ENCODE measurements at regions not wholly inside any gene's neighbourhood (a gene's known extent, or its start where the extent isn't known, plus 50 kb on each side); places are given as distances from the start of the nearest gene placed in this dataset.

DNA sequence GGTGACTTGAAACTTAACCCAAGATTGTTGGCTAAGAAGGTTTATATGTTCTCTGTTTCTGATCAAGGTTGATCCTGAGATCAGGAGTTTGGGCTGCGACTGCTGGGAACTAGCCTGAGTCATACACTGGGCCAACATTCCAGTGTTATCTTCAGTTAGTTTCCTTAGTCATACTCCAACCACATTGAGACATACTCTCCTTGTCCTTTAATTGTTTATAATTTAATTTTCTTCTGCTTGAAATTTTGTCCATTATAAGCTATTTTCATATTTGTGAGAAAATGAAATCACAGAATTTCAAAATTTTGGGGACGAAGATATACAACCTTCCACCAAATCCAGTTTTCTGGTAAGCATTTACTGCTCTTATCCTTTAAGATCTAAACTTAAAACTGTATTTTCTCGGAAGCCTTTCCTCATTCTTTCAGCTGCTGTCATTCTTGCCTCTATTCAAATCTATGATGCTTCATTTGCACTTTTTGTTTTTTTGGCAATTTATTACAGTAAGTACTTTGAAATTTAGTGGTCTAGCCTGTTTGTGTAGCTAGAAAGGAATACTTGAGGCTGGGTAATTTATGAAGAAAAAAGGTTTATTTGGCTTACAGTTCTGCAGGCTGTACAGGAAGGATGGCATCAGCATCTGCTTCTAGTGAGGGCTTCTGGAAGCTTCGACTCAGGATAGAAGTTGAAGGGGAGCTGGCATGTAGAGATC lies 63.4 kb upstream of the POT1 start (continued):
- no peak for TF ChIP-seq SRF (CRISPR knock-in tag; IDR thresholded peaks at IDR 0.05)
- TF ChIP-seq MAFG (tag; conservative IDR thresholded peaks at IDR 0.05): peak; percentile 83
- peak; percentile 68 for TF ChIP-seq EP300 (IDR thresholded peaks at IDR 0.05; ENCODE audit: low read length)
- TF ChIP-seq POLR2AphosphoS2 (IDR thresholded peaks at IDR 0.05; ENCODE audit: low read length): no peak
- TF ChIP-seq, protein P1, sequence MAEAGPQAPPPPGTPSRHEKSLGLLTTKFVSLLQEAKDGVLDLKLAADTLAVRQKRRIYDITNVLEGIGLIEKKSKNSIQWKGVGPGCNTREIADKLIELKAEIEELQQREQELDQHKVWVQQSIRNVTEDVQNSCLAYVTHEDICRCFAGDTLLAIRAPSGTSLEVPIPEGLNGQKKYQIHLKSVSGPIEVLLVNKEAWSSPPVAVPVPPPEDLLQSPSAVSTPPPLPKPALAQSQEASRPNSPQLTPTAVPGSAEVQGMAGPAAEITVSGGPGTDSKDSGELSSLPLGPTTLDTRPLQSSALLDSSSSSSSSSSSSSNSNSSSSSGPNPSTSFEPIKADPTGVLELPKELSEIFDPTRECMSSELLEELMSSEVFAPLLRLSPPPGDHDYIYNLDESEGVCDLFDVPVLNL (CRISPR knock-in tag; IDR thresholded peaks at IDR 0.05; ENCODE audit: low read depth): no peak
- no peak for TF ChIP-seq ZNF431 (CRISPR knock-in tag; IDR thresholded peaks at IDR 0.05)
- no peak for TF ChIP-seq NR2F6 (CRISPR knock-in tag; IDR thresholded peaks at IDR 0.05)
- TF ChIP-seq, protein P2, sequence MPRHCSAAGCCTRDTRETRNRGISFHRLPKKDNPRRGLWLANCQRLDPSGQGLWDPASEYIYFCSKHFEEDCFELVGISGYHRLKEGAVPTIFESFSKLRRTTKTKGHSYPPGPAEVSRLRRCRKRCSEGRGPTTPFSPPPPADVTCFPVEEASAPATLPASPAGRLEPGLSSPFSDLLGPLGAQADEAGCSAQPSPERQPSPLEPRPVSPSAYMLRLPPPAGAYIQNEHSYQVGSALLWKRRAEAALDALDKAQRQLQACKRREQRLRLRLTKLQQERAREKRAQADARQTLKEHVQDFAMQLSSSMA (CRISPR knock-in tag; IDR thresholded peaks at IDR 0.05): no peak
- TF ChIP-seq CCAR2 (IDR thresholded peaks at IDR 0.05; ENCODE audit: low read depth, low read length): no peak
- TF ChIP-seq, protein P3, sequence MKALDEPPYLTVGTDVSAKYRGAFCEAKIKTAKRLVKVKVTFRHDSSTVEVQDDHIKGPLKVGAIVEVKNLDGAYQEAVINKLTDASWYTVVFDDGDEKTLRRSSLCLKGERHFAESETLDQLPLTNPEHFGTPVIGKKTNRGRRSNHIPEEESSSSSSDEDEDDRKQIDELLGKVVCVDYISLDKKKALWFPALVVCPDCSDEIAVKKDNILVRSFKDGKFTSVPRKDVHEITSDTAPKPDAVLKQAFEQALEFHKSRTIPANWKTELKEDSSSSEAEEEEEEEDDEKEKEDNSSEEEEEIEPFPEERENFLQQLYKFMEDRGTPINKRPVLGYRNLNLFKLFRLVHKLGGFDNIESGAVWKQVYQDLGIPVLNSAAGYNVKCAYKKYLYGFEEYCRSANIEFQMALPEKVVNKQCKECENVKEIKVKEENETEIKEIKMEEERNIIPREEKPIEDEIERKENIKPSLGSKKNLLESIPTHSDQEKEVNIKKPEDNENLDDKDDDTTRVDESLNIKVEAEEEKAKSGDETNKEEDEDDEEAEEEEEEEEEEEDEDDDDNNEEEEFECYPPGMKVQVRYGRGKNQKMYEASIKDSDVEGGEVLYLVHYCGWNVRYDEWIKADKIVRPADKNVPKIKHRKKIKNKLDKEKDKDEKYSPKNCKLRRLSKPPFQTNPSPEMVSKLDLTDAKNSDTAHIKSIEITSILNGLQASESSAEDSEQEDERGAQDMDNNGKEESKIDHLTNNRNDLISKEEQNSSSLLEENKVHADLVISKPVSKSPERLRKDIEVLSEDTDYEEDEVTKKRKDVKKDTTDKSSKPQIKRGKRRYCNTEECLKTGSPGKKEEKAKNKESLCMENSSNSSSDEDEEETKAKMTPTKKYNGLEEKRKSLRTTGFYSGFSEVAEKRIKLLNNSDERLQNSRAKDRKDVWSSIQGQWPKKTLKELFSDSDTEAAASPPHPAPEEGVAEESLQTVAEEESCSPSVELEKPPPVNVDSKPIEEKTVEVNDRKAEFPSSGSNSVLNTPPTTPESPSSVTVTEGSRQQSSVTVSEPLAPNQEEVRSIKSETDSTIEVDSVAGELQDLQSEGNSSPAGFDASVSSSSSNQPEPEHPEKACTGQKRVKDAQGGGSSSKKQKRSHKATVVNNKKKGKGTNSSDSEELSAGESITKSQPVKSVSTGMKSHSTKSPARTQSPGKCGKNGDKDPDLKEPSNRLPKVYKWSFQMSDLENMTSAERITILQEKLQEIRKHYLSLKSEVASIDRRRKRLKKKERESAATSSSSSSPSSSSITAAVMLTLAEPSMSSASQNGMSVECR (CRISPR knock-in tag; IDR thresholded peaks at IDR 0.05): no peak
- TF ChIP-seq MEIS2 (IDR thresholded peaks at IDR 0.05; ENCODE audit: partially characterized antibody): peak; percentile 71
- peak; percentile 80 for TF ChIP-seq ZNF766 (CRISPR knock-in tag; conservative IDR thresholded peaks at IDR 0.05)
- no peak for TF ChIP-seq TOE1 (IDR thresholded peaks at IDR 0.05; ENCODE audit: borderline replicate concordance)
- TF ChIP-seq TOE1 (CRISPR knock-in tag; IDR thresholded peaks at IDR 0.05; ENCODE audit: borderline replicate concordance, low read depth): no peak
- no peak for TF ChIP-seq MTA2 (IDR thresholded peaks at IDR 0.05; ENCODE audit: low read depth)
- TF ChIP-seq, protein P4, sequence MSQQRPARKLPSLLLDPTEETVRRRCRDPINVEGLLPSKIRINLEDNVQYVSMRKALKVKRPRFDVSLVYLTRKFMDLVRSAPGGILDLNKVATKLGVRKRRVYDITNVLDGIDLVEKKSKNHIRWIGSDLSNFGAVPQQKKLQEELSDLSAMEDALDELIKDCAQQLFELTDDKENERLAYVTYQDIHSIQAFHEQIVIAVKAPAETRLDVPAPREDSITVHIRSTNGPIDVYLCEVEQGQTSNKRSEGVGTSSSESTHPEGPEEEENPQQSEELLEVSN (IDR thresholded peaks at IDR 0.05; ENCODE audit: borderline replicate concordance in 1 of 2, extremely low read depth in 1 of 2, insufficient read depth in 1 of 2, insufficient read length in 1 of 2, low read depth in 1 of 2, low read length in 1 of 2, poor library complexity in 1 of 2, severe bottlenecking in 1 of 2): no peak
- TF ChIP-seq SNIP1 (IDR thresholded peaks at IDR 0.05; ENCODE audit: low read depth): no peak
- no peak for TF ChIP-seq PHF8 (IDR thresholded peaks at IDR 0.05; ENCODE audit: borderline replicate concordance, low read length)
- TF ChIP-seq TSC22D4 (tag; IDR thresholded peaks at IDR 0.05): no peak
- no peak for TF ChIP-seq ZBTB7A (IDR thresholded peaks at IDR 0.05; ENCODE audit: borderline replicate concordance, control insufficient read depth, low read depth, low read length)
- no peak for TF ChIP-seq ZNF764 (CRISPR knock-in tag; IDR thresholded peaks at IDR 0.05; ENCODE audit: low read depth)
- no peak for TF ChIP-seq XRCC3 (IDR thresholded peaks at IDR 0.05)
